Effector memory CD8-positive, alpha-beta T cell (primary cell): ENCODE measurements at regions not wholly inside any gene's neighbourhood (a gene's known extent, or its start where the extent isn't known, plus 50 kb on each side); places are given as distances from the start of the nearest gene placed in this dataset.
"Not testable (repeated sequence)": the region's sequence is repeated elsewhere in the genome, so short reads cannot be mapped to it uniquely, and the experiment has no call there.

Experiments
- ATAC-seq: fragments of 150-1000 bp; cut with Tn5 transposase; replicated peaks from 2 replicates; pipeline ENCODE4 v1.10.0; 2021; ENCODE audit warnings: mild to moderate bottlenecking, moderate library complexity
- DNase-seq, 3 experiments: peaks; one replicate each; pipeline ENCODE4 v3.0.0; 2021
- H3K27ac Mint-ChIP-seq, 2 donors: one replicate each; pipeline ENCODE4 v1.8.0; 2022; ENCODE audit warnings: mild to moderate bottlenecking in 2 of 2, mixed read lengths in 2 of 2, moderate library complexity in 2 of 2
- H3K27me3 Mint-ChIP-seq, 2 donors: one replicate each; pipeline ENCODE4 v1.8.0; 2022; ENCODE audit warnings: mixed read lengths in 2 of 2
- H3K36me3 Mint-ChIP-seq: one replicate; pipeline ENCODE4 v1.8.0; 2022; ENCODE audit warnings: mild to moderate bottlenecking, moderate library complexity, mixed read lengths; ENCODE audit not compliant: insufficient read depth
- H3K4me1 Mint-ChIP-seq, 2 donors: one replicate each; pipeline ENCODE4 v1.8.0; 2022; ENCODE audit warnings: low read depth in 2 of 2, mixed read lengths in 2 of 2
- H3K4me3 Mint-ChIP-seq, 2 donors: one replicate each; pipeline ENCODE4 v1.8.0; 2022; ENCODE audit warnings: mild to moderate bottlenecking in 2 of 2, mixed read lengths in 2 of 2, moderate library complexity in 2 of 2
- H3K9me3 Mint-ChIP-seq, 2 donors: one replicate each; pipeline ENCODE4 v1.8.0; 2022; ENCODE audit warnings: mixed read lengths in 2 of 2

DNA sequence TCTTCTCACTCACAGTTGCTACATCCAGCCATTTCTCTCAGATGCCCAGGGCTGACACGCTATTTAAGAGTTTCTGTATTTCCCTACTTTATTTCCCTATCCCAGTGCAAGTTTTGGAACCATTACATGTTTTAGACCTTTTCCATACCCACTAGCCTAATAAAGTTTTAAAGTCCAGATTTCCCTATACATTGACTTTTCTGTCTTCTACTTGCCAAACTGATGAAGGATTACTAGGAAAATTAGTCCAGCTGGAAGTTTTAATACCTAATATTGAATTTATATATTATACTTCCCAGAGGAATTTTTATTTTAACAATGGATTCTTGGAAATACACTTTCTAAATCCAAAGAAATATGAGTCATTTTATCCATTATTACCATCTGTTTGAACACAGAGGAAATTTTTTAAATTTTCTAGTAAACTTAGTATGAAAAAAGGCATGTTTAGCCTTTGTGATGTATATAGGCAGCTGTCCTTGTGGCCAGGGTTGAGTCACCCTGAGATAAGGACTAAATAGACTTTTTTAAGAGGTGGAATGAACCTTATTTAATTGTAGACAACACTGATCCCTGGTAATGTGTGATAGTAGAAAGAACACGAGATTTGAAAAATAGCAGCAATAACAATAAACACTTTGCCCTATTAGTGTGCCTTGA is 205.0 kb downstream of the TFEC start:
- Mint-ChIP-seq H3K27me3 (no peaks in the 10 kb centered on the region), H3K4me1 (no peaks in the 10 kb centered on the region), H3K36me3 (no peaks in the 10 kb centered on the region), H3K27ac (no peak overlapping the region), H3K9me3 (peaks cover 0 to 2% of the 10 kb centered on the region in 2 donors), H3K4me3 (no peak overlapping the region)
- no peak for DNase-seq
- no peak for ATAC-seq

DNA sequence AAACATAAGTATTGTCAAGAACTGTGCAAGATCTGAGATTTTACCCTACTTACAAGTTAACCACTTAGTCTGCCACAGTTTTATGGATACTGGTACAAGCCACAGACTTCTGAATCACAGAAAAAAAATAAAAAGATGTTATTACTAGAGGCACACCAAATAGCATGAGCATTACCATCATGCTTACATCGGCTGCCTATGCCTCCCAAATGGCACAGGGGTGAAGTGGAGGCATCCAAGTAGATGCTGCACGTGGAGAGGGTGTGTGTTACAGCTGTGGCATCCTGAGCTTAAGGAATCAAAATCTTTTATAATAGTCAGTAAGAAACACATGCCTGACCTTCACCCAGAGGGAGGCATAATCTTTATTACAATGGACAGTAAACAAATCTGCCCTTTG is 207.8 kb downstream of the TFEC start:
- Mint-ChIP-seq H3K4me1 (no peaks in the 10 kb centered on the region), H3K36me3 (no peaks in the 10 kb centered on the region), H3K27ac (no peak overlapping the region), H3K27me3 (no peaks in the 10 kb centered on the region), H3K9me3 (no peaks in the 10 kb centered on the region), H3K4me3 (no peak overlapping the region)
- DNase-seq = no peak
- no peak for ATAC-seq

DNA sequence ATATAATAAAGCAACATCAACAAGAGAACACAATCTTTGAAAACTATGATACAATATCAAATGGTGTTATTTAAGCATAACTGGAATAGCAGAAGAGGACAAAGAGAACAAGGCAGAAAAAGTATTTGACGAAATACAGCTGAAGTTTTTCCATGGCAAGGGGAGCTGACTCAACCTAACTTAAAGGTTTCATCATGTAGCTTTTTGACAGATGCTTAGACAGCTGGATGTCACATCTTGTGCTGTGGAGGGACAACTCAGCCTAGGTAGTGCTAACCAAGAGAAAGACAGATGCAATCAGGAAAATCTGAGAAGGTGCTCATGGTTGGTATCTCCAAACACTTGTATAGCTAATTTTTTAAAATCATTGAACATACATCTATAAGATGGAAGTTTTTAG is 208.2 kb downstream of the TFEC start:
- Mint-ChIP-seq H3K4me1 (no peaks in the 10 kb centered on the region), H3K4me3 (no peak overlapping the region), H3K27ac (no peak overlapping the region), H3K27me3 (peaks cover 0 to 2% of the 10 kb centered on the region in 2 donors), H3K9me3 (no peaks in the 10 kb centered on the region), H3K36me3 (no peaks in the 10 kb centered on the region)
- DNase-seq (no peak), ATAC-seq (no peak)

DNA sequence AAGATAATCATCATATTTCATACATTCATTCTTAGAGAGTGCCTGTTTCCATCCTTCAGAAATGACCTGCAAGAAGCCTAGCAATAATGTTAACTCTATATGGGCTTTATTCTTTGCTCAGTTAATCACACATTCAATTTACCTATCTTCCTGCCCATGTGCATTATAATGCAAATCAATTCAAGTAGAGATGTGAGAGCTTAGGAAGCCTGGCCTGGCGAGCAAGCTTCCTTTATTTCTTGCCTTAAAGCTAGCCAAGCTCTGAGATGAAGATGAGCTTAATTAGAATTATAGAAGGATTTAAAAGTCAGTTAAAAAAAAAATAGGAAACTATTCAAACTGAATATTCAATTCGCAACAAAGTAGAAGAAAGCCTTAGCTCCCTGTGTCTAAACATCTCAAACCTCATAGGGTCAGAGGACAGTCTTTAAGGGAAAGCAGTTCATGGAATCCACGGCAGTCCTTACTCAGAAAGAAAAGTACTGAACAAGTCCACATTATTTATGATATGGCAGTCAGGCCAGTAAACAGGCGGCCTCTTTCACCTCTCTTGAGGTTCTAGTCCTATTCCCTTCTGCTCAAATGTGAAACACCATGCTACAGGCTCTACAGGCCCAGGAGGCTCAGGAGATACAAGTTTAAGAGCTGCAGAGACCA is 214.1 kb downstream of the TFEC start:
- Mint-ChIP-seq H3K4me1 (no peaks in the 10 kb centered on the region), H3K27me3 (peaks cover 0 to 6% of the 10 kb centered on the region in 2 donors), H3K27ac (no peak overlapping the region), H3K36me3 (no peaks in the 10 kb centered on the region), H3K9me3 (no peaks in the 10 kb centered on the region), H3K4me3 (no peak overlapping the region)
- no peak for ATAC-seq
- DNase-seq = no peak

DNA sequence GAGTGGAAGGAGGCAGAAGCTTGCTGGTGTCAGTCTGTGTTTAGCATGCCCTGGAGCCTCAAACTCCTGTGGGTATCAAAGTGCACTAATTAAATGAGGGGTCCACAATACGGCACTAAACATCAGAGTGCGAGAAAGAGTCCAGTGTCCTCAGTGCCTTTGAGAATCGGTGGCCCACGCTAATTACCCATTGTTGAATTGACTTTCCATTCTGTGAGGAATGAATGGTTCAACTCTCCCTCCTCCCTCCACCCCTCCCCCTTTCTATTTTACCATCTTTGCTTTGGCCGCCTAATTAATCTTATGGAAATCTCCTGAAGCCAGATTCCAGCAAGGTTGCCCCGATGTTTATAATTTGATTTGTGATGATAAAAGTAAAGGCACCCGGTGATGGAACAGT is 217.8 kb downstream of the TFEC start:
- Mint-ChIP-seq H3K27me3 (peaks cover 0 to 6% of the 10 kb centered on the region in 2 donors), H3K9me3 (no peaks in the 10 kb centered on the region), H3K4me1 (no peaks in the 10 kb centered on the region), H3K36me3 (no peaks in the 10 kb centered on the region), H3K4me3 (no peak overlapping the region), H3K27ac (no peak overlapping the region)
- ATAC-seq = no peak
- DNase-seq = no peak

DNA sequence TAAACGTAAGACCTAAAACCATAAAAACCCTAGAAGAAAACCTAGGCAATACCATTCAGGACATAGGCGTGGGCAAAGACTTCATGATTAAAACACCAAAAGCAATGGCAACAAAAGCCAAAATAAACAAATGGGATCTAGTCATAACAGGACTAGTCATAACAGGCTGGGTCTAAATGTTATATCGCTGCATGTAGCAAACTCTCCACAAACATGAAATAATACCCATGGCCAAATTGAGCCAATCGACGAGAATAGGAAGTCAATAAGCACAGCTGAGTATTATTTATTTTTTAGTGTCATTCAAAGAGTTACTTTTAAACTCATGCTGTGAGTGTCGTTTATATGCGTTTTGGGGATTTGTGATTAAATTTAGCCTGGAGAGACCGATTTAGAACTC is 225.1 kb downstream of the TFEC start:
- Mint-ChIP-seq H3K4me3 (no peak overlapping the region), H3K27ac (no peak overlapping the region), H3K9me3 (no peaks in the 10 kb centered on the region), H3K27me3 (no peaks in the 10 kb centered on the region), H3K4me1 (no peaks in the 10 kb centered on the region), H3K36me3 (no peaks in the 10 kb centered on the region)
- ATAC-seq (no peak), DNase-seq (no peak)

DNA sequence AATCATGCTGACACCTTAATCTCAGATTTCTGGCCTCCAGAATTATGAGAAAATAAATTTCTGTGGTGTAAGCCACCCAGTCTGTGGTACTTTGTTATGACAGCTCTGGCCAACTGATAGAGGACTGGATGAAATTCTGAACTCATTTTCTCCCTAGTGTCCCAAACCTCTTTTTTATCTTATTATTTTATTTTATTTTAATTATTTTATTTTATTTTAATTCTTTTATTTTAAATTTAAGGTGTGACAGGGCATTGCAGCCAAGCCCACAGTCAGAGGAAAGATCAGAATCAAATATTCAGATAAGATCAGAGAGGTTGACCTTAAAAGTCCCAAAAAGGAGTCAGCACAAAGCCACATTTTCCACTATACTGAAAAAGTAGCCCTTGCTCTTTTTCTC is 228.1 kb downstream of the TFEC start:
- Mint-ChIP-seq H3K27me3 (no peaks in the 10 kb centered on the region), H3K27ac (no peak overlapping the region), H3K4me3 (no peak overlapping the region), H3K36me3 (no peaks in the 10 kb centered on the region), H3K9me3 (peaks cover 0 to 1% of the 10 kb centered on the region in 2 donors), H3K4me1 (no peaks in the 10 kb centered on the region)
- ATAC-seq = no peak
- DNase-seq = no peak

DNA sequence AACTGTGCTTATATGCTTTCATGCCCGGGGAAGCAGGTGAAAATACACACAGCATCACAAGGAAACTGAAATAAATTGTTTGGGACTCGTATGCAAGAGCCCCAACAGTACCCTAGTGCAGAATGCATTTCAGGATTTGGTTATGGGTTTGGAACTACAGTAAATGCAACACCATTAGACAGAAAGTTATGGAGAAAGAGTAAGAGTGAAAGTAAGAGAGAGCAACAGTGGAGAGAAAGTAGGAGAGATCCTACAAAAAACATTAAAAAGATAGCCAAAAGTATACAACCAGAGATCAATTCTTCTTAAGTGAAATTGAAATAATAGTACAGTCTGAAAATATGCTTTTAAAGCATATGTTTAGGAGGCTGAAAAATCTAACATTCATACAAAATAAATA is 231.1 kb downstream of the TFEC start:
- no peak for ATAC-seq
- Mint-ChIP-seq H3K4me1 (no peaks in the 10 kb centered on the region), H3K36me3 (no peaks in the 10 kb centered on the region)

DNA sequence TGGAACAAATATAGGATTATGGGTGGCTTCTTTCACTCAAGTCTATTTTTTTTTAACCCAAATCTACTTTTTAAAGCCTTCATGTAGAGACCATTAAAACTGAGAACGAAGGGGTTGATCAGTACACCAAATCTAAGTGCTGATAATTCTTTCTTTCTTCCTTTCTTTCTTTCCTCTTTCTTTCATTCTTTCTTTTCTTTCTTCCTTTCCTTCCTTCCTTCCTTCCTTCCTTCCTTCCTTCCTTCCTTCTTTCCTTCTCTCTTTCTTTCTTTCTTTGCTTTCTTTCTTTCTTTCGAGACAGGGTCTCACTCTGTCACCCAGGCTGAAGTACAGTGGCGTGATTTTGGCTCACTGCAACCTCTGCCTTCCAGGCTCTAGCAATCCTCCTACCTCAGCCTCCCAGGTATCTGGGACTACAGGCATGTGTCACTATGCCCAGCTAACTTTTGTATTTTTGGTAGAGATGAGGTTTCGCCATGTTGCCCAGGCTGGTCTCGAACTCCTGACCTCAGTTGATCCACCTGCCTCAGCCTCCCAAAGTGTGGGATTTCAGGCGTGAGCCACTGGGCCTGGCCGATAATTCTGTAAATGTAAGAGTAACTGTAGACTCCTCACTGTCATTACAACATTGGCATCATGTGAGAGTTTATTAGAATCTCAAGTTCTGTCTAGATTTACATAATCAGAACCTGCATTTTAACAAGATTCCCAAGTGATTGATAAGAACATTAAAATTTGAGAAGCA is 236.4 kb downstream of the TFEC start:
- Mint-ChIP-seq H3K9me3 (peaks cover 0 to 1% of the 10 kb centered on the region in 2 donors), H3K36me3 (no peaks in the 10 kb centered on the region), H3K4me3 (no peak overlapping the region), H3K27ac (no peak overlapping the region), H3K4me1 (no peaks in the 10 kb centered on the region), H3K27me3 (no peaks in the 10 kb centered on the region)
- no peak for DNase-seq
- ATAC-seq = no peak

More for the DNA sequence above, 231.1 kb downstream of the TFEC start:
- DNase-seq = no peak
- Mint-ChIP-seq H3K4me3 (no peak overlapping the region), H3K27ac (no peak overlapping the region), H3K9me3 (peaks cover 0 to 1% of the 10 kb centered on the region in 2 donors), H3K27me3 (no peaks in the 10 kb centered on the region)

DNA sequence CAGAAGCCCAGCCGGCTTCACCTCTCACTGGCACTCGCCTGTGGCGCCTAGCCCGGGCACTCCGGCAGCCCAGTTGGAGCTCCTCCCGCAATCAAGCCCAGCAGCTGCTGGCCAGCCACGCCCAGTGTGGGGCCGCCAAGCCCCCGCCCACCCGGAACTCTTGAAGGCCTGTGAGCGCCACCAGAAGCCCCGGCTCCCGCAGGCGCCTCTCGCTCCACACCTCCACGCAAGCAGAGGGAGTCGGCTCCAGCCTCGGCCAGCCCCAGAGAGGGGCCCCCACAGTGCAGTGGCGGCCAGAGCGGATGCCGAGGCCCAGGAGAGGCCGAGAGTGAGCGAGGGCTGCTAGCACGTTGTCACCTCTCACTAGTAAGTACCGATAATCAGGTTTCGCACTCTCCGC is 240.7 kb downstream of the TFEC start:
- H3K36me3 Mint-ChIP-seq = no peaks in the 10 kb centered on the region
- H3K27ac Mint-ChIP-seq = no peak overlapping the region

DNA sequence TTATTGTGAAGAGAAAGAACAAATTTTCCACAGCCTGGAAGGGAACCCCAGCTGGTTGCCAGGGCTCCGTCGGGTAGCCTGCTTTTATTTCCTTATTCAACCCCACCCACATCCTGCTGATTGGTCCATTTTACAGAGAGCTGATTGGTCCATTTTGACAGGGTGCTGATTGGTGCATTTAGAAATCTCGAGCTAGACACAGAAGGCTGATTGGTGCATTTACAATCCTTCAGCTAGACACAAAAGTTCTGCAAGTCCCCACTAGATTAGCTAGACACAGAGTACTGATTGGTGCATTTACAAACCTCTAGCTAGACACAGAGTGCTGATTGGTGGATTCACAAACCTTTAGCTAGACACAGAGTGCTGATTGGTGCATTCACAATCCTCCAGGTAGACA is 241.1 kb downstream of the TFEC start:
- not testable (repeated sequence) for H3K4me3 Mint-ChIP-seq, H3K27me3 Mint-ChIP-seq, H3K27ac Mint-ChIP-seq, H3K9me3 Mint-ChIP-seq, H3K36me3 Mint-ChIP-seq, DNase-seq, H3K4me1 Mint-ChIP-seq, ATAC-seq

More for the DNA sequence above, 240.7 kb downstream of the TFEC start:
- H3K9me3 Mint-ChIP-seq = peaks cover 0 to 3% of the 10 kb centered on the region in 2 donors
- no peak overlapping the region for H3K4me3 Mint-ChIP-seq
- H3K27me3 Mint-ChIP-seq = no peaks in the 10 kb centered on the region
- DNase-seq (no peak), ATAC-seq (no peak)
- H3K4me1 Mint-ChIP-seq = no peaks in the 10 kb centered on the region

DNA sequence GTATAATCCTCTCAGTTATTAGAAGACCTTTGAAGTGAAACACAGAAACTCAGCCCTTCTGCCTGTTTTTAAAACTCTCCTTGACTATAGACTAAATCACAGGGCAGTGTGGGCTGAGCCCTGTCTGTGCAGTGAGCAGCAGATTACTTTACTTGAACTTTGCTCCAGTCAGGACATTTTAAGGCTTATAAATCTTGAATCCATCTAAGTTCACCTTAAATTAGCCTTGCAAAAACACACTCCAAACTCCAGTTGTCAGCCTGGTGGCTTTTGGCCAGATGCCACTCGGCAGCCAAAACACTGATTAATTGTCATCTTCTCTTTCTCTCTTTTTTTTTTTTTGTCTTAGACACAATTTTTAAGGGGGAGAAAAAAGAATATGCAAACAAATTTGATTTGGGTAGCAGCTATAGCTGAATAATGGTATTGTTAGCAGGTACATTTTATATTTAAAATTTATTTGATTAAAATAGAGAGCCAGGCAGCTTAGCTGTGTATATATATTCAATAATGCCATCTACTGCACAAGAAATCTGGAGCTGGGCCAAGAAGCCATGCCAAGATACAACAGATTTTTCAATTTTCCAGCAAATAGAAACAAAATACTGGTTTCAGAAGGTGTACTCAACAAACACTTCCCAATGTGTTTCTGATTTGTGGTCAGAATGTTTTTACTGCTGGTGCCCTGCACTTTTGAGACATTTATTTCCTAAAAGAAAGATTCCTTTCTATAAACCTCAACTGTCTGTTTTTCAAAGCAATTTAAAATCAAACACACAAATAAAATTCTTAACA is 247.7 kb downstream of the TFEC start:
- H3K9me3 Mint-ChIP-seq = peaks cover 0 to 3% of the 10 kb centered on the region in 2 donors
- H3K4me3 Mint-ChIP-seq = no peak overlapping the region
- H3K27me3 Mint-ChIP-seq = no peaks in the 10 kb centered on the region
- no peaks in the 10 kb centered on the region for H3K4me1 Mint-ChIP-seq
- no peaks in the 10 kb centered on the region for H3K36me3 Mint-ChIP-seq
- no peak overlapping the region for H3K27ac Mint-ChIP-seq
- no peak for ATAC-seq
- no peak for DNase-seq

DNA sequence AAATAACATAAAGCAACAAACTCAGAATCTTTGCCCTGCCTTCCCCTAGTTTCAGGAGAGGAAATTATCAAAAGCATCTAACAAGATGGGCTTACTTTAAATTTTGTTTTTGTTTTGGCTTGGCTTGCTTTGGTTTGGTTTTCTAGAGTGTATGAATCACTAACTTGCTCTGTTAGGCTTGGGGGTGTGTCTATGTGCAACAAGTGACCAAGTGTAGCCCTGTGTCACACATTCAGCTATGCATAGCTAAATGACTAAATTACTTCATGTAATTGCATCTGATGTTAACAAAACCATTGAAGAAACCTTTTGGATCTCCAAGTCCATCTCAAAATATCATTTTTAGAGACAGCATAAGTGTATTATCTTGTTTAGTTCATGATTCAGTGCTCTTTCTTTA is 251.0 kb downstream of the TFEC start:
- no peaks in the 10 kb centered on the region for H3K27me3 Mint-ChIP-seq
- H3K4me3 Mint-ChIP-seq = no peak overlapping the region
- no peak for DNase-seq

More for the DNA sequence above, 251.0 kb downstream of the TFEC start:
- H3K9me3 Mint-ChIP-seq = no peaks in the 10 kb centered on the region
- H3K4me1 Mint-ChIP-seq = no peaks in the 10 kb centered on the region
- no peak for ATAC-seq
- H3K36me3 Mint-ChIP-seq = no peaks in the 10 kb centered on the region
- H3K27ac Mint-ChIP-seq = no peak overlapping the region
